ENCODE measurements at regions not wholly inside any gene's neighbourhood (a gene's known extent, or its start where the extent isn't known, plus 50 kb on each side); places are given as distances from the start of the nearest gene placed in this dataset.
A peak's percentile ranks its signal among the peaks of the same experiment; 100 is the strongest.

- no peak for TF ChIP-seq HOXB5 (CRISPR knock-in tag; IDR thresholded peaks at IDR 0.05)
- no peak for TF ChIP-seq ZNF302 (CRISPR knock-in tag; IDR thresholded peaks at IDR 0.05)
- TF ChIP-seq SREBF2 (IDR thresholded peaks at IDR 0.05): no peak
Observed at GRCh38 chr12:111169032-111169431, 199.9 kb downstream of the PHETA1 start (continued).

DNA sequence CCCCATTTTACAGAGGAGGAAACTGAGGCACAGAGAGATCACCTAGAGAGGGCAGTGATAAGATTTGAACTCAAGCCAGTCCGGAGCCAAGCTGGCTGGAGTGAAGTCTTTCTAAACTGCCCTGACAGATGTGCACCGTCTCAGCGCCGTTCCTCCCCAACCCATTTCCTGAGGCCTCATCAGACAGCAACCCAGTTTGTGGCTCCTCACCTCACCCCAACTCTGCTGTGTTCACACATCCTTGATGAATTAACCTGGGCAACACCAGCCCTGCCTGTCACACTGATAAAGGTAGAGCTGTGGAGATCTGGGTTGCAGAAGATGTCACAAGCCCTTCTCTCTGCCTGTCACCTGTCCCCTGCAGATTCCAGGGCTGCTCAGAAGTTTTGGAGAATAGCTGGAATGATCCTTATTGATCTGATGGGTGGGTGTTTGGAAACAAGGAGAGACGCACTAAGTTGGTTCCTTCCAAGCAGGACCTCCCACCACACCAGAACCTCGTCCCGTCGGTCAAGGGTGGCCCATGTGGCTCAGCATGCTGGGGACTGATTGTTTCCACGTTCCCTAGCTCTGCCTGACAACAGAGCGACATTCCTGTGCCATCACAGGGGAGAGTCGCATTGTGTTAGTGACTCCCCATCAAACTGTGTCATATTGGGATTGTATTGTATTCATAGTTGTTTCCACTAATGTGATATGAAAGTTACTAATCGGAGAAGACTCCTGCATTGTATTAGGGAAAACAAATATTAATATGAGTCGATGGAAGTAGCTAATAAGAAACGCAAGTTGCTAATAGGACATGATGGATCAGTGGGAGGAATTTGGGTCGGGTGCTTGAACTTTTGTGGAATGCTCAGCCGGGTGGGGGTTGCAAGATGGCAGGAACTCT, 200.6 kb downstream of the PHETA1 start:
- Histone ChIP-seq H3K4me2 (no peak overlapping the region), H3K27ac (no peak overlapping the region), H3K4me1 (no peaks in the 10 kb centered on the region), H3K4me3 (no peak overlapping the region), H3K9me3 (no peaks in the 10 kb centered on the region)
- WGBS (ENCODE audit: missing lambda C conversion rate): 37% methylated on average over 16 of the region's 16 CpGs
- ChIA-PET POLR2A (no interaction called here), CTCF (interaction anchor here (1.2 to 5.2 kb wide), 5 partner anchors 11 to 231 kb away, joined by 3 to 31 read pairs (median 8); no protein-coding TSS in a partner anchor)
- no peak for ATAC-seq
- TF ChIP-seq REST (IDR thresholded peaks at IDR 0.05): no peak
- TF ChIP-seq HOXB13 (CRISPR knock-in tag; IDR thresholded peaks at IDR 0.05; ENCODE audit: low read depth): no peak
- TF ChIP-seq BHLHE40 (IDR thresholded peaks at IDR 0.05; ENCODE audit: low read depth, low read length): no peak
- TF ChIP-seq EP300 (IDR thresholded peaks at IDR 0.05): no peak
- TF ChIP-seq, protein P1, sequence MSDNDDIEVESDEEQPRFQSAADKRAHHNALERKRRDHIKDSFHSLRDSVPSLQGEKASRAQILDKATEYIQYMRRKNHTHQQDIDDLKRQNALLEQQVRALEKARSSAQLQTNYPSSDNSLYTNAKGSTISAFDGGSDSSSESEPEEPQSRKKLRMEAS (IDR thresholded peaks at IDR 0.05): no peak
- TF ChIP-seq HOXA7 (CRISPR knock-in tag; IDR thresholded peaks at IDR 0.05): no peak
- TF ChIP-seq, protein P2, sequence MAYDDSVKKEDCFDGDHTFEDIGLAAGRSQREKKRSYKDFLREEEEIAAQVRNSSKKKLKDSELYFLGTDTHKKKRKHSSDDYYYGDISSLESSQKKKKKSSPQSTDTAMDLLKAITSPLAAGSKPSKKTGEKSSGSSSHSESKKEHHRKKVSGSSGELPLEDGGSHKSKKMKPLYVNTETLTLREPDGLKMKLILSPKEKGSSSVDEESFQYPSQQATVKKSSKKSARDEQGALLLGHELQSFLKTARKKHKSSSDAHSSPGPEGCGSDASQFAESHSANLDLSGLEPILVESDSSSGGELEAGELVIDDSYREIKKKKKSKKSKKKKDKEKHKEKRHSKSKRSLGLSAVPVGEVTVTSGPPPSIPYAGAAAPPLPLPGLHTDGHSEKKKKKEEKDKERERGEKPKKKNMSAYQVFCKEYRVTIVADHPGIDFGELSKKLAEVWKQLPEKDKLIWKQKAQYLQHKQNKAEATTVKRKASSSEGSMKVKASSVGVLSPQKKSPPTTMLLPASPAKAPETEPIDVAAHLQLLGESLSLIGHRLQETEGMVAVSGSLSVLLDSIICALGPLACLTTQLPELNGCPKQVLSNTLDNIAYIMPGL (CRISPR knock-in tag; IDR thresholded peaks at IDR 0.05; ENCODE audit: borderline replicate concordance): no peak
- TF ChIP-seq FOXS1 (CRISPR knock-in tag; IDR thresholded peaks at IDR 0.05): no peak
- DNase-seq (ENCODE audit: low read depth in 1 of 2, low spot score in 1 of 2): no peak
- no peak for FAIRE-seq

DNA sequence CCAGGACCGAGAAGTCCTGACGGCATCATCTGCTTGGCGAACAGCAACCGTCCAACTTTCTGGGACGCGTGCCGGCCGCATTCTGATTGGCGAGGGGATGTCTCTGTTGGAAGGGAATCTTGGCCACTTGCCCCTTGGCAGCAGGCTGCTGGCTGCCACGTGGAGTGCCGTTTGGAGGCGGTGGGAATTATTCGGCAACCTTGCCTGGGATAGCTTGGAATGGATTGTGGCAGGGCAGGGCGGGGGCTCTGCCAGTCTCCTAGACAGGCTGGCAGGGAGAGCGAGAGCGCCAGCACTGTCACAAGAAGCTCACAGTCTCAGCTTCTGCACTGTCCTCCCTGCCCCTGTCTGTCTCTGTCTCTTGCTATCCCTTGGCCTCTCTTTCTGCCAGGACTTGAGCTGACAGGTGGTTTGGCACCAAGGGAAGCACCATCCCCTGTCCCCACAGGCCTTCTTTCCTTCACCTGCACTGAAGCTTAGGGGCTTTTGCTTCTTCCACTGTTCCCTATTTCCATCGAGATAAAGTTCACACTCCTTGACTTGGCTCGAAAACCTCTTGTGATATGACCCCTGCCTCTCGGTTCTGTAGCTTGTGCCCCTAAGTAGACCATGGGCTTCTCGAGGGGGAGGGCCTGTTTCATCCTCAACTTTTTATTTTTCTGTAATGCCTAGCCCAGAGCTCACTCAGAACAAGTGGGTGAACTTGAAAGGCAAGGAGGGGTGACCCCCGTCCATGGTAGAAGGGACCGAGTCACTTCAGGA, 201.9 kb downstream of the PHETA1 start:
- FAIRE-seq (no peak), ATAC-seq (peak in 1 of 2 experiments; percentile 32; a peak in 2 of 6 replicates), DNase-seq (ENCODE audit: low read depth in 1 of 2, low spot score in 1 of 2) (no peak)
- no peak for TF ChIP-seq HDAC2 (IDR thresholded peaks at IDR 0.05)
- no peak for TF ChIP-seq JUNB (IDR thresholded peaks at IDR 0.05)
- TF ChIP-seq FOXS1 (CRISPR knock-in tag; IDR thresholded peaks at IDR 0.05): no peak
- no peak for TF ChIP-seq FOSB (CRISPR knock-in tag; IDR thresholded peaks at IDR 0.05)
- TF ChIP-seq, protein P3, sequence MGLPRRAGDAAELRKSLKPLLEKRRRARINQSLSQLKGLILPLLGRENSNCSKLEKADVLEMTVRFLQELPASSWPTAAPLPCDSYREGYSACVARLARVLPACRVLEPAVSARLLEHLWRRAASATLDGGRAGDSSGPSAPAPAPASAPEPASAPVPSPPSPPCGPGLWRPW (IDR thresholded peaks at IDR 0.05): no peak
- TF ChIP-seq CHD4 (IDR thresholded peaks at IDR 0.05; ENCODE audit: borderline replicate concordance): no peak
- no peak for TF ChIP-seq HOXB13 (CRISPR knock-in tag; IDR thresholded peaks at IDR 0.05; ENCODE audit: low read depth)
- TF ChIP-seq HEYL (CRISPR knock-in tag; IDR thresholded peaks at IDR 0.05): no peak
- no peak for TF ChIP-seq ZFP36 (IDR thresholded peaks at IDR 0.05; ENCODE audit: borderline replicate concordance, partially characterized antibody)
- TF ChIP-seq MYC (IDR thresholded peaks at IDR 0.05; ENCODE audit: borderline replicate concordance, low read length): no peak
- TF ChIP-seq, protein P1 (IDR thresholded peaks at IDR 0.05): no peak
- TF ChIP-seq RCOR1 (IDR thresholded peaks at IDR 0.05; ENCODE audit: low read depth, low read length): no peak
- Histone ChIP-seq H3K4me1 (no peaks in the 10 kb centered on the region), H3K9me3 (no peaks in the 10 kb centered on the region), H3K4me3 (no peak overlapping the region), H3K27ac (no peak overlapping the region), H3K4me2 (no peak overlapping the region)
- 40% methylated on average over 21 of the region's 22 CpGs for WGBS (ENCODE audit: missing lambda C conversion rate)
- CTCF ChIA-PET: interaction anchor here (0.5 to 5.2 kb wide), 7 partner anchors 10 to 551 kb away, joined by 3 to 31 read pairs (median 4); no protein-coding TSS in a partner anchor
- POLR2A ChIA-PET: no interaction called here

Data from A549 (cell line).